Activated CD8-positive, alpha-beta T cell treated with anti-CD3 and anti-CD28 coated beads, Interleukin-2, amount 10 ng/mL, durations not matched to agents 7 days and 5 days (primary cell): ENCODE measurements at regions not wholly inside any gene's neighbourhood (a gene's known extent, or its start where the extent isn't known, plus 50 kb on each side); places are given as distances from the start of the nearest gene placed in this dataset.

Experiments used
- ATAC-seq: fragments of 150-1000 bp; cut with Tn5 transposase; one replicate; pipeline ENCODE4 v1.10.0; 2021; ENCODE audit warnings: moderate library complexity
- CTCF ChIA-PET: fragments of 350-600 bp; sonication (Branson Sonifier 250); formaldehyde crosslinking; loops from one replicate; lab custom pipeline; 2021; ENCODE audit warnings: antibody characterized with exemption; lab: Charles Lee
- POLR2A ChIA-PET: fragments of 350-600 bp; sonication (Branson Sonifier 250); formaldehyde crosslinking; loops from one replicate; lab custom pipeline; 2021; ENCODE audit warnings: antibody characterized with exemption; lab: Charles Lee
- DNase-seq: peaks from one replicate; pipeline ENCODE4 v3.0.0-alpha.2; 2020
- H3K27ac Mint-ChIP-seq: one replicate; pipeline ENCODE4 v1.8.0; 2021; ENCODE audit warnings: mild to moderate bottlenecking, mixed read lengths
- H3K27me3 Mint-ChIP-seq: one replicate; pipeline ENCODE4 v1.8.0; 2021; ENCODE audit warnings: low read depth, mixed read lengths
- H3K36me3 Mint-ChIP-seq: one replicate; pipeline ENCODE4 v1.8.0; 2021; ENCODE audit warnings: low read depth, mixed read lengths
- H3K4me1 Mint-ChIP-seq: one replicate; pipeline ENCODE4 v1.8.0; 2021; ENCODE audit warnings: low read depth, mixed read lengths
- H3K4me3 Mint-ChIP-seq: one replicate; pipeline ENCODE4 v1.8.0; 2021; ENCODE audit warnings: mild to moderate bottlenecking, mixed read lengths
- H3K9me3 Mint-ChIP-seq: one replicate; pipeline ENCODE4 v1.8.0; 2022; ENCODE audit warnings: mixed read lengths; ENCODE audit not compliant: insufficient read depth
- microRNA-seq: library from miRNA; unstranded; fragments of <30 nt; microRNA quantifications from one replicate; pipeline ENCODE4 v1.2.0, GENCODE V29; 2022

DNA sequence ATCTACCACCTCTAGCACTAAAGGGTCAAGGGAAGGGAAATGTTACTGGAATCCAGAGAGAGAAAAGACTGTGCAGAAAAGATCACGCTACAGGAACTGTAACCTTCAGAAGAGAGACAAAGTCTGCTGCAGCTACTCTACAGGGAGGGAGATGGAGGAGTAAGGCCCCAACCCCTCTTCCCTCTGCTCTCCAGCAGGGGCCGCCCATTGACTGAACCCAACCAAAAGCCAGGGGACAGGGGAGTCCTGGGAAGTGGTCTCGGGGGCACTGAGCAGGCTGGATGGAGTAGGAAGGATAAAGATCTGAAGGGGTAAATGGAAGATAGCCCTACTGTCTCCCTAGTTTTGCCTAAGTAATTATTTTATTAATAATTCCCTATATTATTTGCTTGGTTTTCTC is 72.8 kb upstream of the NR5A2 start:
- ChIA-PET CTCF (interaction anchor here (1.3 kb wide), 1 partner anchor 28 kb away, joined by 4 read pairs; no protein-coding TSS in a partner anchor), POLR2A (no interaction called here)
- no peak overlapping the region for H3K27ac Mint-ChIP-seq
- no peaks in the 10 kb centered on the region for H3K4me1 Mint-ChIP-seq
- peaks cover 31% of the 10 kb centered on the region for H3K27me3 Mint-ChIP-seq
- no peaks in the 10 kb centered on the region for H3K9me3 Mint-ChIP-seq
- DNase-seq (no peak), ATAC-seq (no peak)
- H3K4me3 Mint-ChIP-seq = no peak overlapping the region
- no peaks in the 10 kb centered on the region for H3K36me3 Mint-ChIP-seq

DNA sequence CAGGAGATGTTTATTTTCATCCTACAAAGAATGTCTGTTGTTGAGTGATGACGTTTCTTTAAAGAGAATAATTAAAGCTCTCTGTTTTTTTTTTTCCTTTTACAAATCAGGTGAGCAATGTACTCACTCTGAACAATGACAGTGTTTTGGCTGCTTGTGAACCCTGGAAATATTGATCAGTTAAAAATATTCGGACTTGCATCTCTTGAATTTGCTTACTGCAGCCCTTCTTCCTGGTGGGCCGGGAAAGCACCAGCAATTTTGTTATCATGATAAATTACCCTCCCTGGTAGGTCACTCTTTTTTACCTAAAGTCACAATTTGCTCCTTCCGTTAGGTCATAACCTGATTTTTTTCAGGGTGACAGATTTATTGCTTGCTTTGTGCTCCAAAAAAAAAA is 72.3 kb upstream of the NR5A2 start:
- H3K27me3 Mint-ChIP-seq = peaks cover 31% of the 10 kb centered on the region
- no peak for ATAC-seq
- no peaks in the 10 kb centered on the region for H3K9me3 Mint-ChIP-seq
- no peak overlapping the region for H3K4me3 Mint-ChIP-seq
- H3K27ac Mint-ChIP-seq = no peak overlapping the region
- no peaks in the 10 kb centered on the region for H3K4me1 Mint-ChIP-seq
- H3K36me3 Mint-ChIP-seq = no peaks in the 10 kb centered on the region
- no peak for DNase-seq
- CTCF ChIA-PET = interaction anchor here (0.6 to 1.0 kb wide), 2 partner anchors 77 to 544 kb away, joined by 3 read pairs; no protein-coding TSS in a partner anchor
- POLR2A ChIA-PET = no interaction called here

DNA sequence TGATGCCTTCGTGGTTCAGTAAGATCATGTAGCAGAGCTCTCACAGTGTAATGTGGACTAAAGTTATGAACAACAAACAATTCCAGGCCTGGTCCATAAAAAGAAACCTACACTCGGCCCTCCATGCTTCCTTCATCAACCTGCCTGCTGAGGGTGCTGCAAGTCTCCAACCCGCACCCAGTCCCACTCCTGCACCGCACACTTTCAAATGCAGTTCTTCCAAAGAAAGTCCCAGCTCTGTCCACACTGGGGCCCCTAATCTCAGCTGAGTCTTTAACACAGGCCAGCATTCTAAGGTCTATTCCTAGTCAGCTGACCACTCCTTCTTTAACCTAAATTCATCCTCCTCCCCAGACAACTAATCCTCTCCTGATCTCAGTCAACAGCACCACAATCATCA is 71.5 kb upstream of the NR5A2 start:
- DNase-seq = no peak
- H3K27me3 Mint-ChIP-seq = peaks cover 31% of the 10 kb centered on the region
- no peaks in the 10 kb centered on the region for H3K4me1 Mint-ChIP-seq
- no peak overlapping the region for H3K27ac Mint-ChIP-seq
- no peaks in the 10 kb centered on the region for H3K36me3 Mint-ChIP-seq
- ChIA-PET CTCF (interaction anchor here (1.0 kb wide), 1 partner anchor 544 kb away, joined by 3 read pairs; no protein-coding TSS in a partner anchor), POLR2A (interaction anchor here (0.7 kb wide), 1 partner anchor 541 kb away, joined by 5 read pairs; no protein-coding TSS in a partner anchor)
- ATAC-seq = no peak
- H3K9me3 Mint-ChIP-seq = no peaks in the 10 kb centered on the region
- no peak overlapping the region for H3K4me3 Mint-ChIP-seq

DNA sequence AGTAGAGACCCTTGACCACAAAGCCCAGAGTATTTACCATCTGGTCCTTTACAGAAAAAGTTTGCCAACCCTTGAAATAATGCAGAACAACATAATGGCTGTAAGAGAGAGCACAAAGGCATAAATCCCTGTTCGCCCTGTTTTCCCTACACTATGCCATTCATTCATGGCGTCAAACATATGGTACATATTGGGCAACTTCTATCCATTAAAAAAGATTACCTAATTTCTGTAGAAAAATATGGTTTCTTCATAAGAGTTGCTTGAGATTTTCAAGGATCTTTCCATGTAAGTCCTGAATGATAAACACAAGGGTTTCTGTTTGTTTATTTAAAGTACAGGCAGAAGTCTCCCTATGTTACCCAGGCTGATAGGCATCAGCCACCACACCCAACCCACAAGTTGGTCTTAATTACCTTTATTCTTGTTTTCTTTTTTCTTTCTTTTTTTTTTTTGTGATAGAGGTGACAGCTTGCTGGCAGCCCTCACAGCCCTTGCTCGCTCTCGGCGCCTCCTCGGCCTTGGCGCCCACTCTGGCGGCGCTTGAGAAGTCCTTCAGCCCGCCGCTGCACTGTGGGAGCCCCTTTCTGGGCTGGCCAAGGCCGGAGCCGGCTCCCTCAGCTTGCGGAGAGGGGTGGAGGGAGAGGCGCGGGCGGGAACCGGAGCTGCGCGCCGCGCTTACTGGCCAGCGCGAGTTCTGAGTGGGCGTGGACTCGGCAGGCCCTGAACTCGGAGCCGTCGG is 68.3 kb upstream of the NR5A2 start:
- no peak overlapping the region for H3K4me3 Mint-ChIP-seq
- no peaks in the 10 kb centered on the region for H3K36me3 Mint-ChIP-seq
- H3K27ac Mint-ChIP-seq = no peak overlapping the region
- ChIA-PET POLR2A (no interaction called here), CTCF (no interaction called here)
- H3K9me3 Mint-ChIP-seq = no peaks in the 10 kb centered on the region
- no peak for ATAC-seq
- no peak for DNase-seq
- no peaks in the 10 kb centered on the region for H3K4me1 Mint-ChIP-seq
- peaks cover 14% of the 10 kb centered on the region for H3K27me3 Mint-ChIP-seq

DNA sequence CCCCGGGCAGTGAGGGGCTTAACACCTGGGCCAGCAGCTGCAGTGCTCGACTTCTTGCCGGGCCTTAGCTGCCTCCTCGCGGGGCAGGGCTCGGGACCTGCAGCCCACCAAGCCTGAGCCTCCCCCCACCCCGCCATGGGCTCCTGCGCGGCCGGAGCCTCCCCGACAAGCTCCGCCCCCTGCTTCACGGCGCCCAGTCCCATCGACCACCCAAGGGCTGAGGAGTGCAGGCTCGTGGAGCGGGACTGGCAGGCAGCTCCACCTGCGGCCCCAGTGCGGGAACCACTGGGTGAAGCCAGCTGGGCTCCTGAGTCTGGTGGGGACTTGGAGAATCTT is 67.8 kb upstream of the NR5A2 start:
- Mint-ChIP-seq H3K4me3 (no peak overlapping the region), H3K9me3 (no peaks in the 10 kb centered on the region), H3K27ac (no peak overlapping the region), H3K27me3 (peaks cover 10% of the 10 kb centered on the region), H3K36me3 (no peaks in the 10 kb centered on the region), H3K4me1 (no peaks in the 10 kb centered on the region)
- ChIA-PET CTCF (no interaction called here), POLR2A (no interaction called here)
- no peak for DNase-seq
- no peak for ATAC-seq

DNA sequence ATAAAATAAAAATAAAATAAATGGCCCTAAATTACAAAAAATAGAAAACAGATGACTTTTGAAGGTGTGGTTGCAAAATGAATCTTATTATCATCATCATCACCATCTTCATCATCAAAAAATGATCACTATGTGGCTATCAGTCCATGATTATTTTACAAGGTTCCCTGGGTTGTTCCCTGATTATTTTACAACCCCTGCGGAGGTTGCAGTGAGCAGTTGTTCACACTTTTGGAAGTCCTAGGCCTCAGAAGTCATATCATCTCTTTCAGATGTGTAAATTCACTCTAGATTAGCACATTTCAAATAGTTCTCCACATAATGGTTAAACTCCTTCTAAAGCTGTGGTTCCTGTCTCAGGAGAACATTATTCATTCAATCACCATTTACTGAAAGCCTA is 57.4 kb upstream of the NR5A2 start:
- no peak overlapping the region for H3K27ac Mint-ChIP-seq
- POLR2A ChIA-PET = no interaction called here
- no peaks in the 10 kb centered on the region for H3K36me3 Mint-ChIP-seq
- DNase-seq = no peak
- no peaks in the 10 kb centered on the region for H3K9me3 Mint-ChIP-seq
- ATAC-seq = no peak
- H3K4me1 Mint-ChIP-seq = no peaks in the 10 kb centered on the region
- H3K27me3 Mint-ChIP-seq = peaks cover 18% of the 10 kb centered on the region
- no peak overlapping the region for H3K4me3 Mint-ChIP-seq
- CTCF ChIA-PET = no interaction called here

DNA sequence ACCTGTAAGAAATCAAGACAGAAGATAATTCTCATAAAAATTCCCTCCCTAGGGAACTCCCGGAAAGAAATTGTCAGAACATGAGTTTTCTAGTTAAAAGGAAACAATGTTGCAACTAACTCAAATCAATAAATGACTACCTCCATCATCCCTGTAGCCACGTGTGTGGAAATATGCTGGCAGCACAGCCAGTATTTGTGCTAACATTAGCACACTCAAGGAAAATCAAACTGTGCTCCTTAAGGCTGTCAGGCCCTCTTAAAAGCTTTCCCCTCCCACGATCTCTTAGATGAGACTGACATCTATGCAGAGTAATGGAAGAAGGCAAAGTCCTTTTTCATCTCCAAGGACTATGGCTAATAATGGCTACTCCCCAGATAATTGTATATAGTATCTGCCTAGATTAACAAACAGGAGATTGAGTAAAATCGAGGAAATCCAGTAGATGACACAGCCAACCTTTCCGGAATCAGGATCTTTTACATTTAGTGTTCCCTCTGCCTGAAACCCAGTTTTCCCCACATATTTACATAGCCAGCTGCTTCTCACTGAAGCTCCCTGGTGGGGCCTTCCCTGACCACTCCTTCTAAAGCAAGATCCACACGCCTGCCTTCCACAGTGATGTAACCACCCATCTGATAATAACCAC is 50.9 kb upstream of the NR5A2 start:
- CTCF ChIA-PET = no interaction called here
- POLR2A ChIA-PET = no interaction called here
- H3K4me3 Mint-ChIP-seq = no peak overlapping the region
- H3K4me1 Mint-ChIP-seq = no peaks in the 10 kb centered on the region
- H3K36me3 Mint-ChIP-seq = no peaks in the 10 kb centered on the region
- DNase-seq (no peak), ATAC-seq (no peak)
- peaks cover 18% of the 10 kb centered on the region for H3K27me3 Mint-ChIP-seq
- H3K27ac Mint-ChIP-seq = no peak overlapping the region
- H3K9me3 Mint-ChIP-seq = no peaks in the 10 kb centered on the region

Small RNAs in the stretch of these regions (microRNA-seq; reads per million reads assigned to microRNA genes)
- gene MIR181A1 (6,818 reads per million, percentile 94 among the genes with 10 or more reads in this experiment), gene MIR181B1 (222 reads per million, percentile 69 among the genes with 10 or more reads in this experiment)
